Spleen (tissue), 11 donors: ENCODE measurements at regions not wholly inside any gene's neighbourhood (a gene's known extent, or its start where the extent isn't known, plus 50 kb on each side); places are given as distances from the start of the nearest gene placed in this dataset.

Experiments
- DNase-seq: peaks from one replicate; pipeline ENCODE4 v3.0.0-alpha.2; 2020
- H3K27ac ChIP-seq, 8 donors: fragments of 200-600 bp; sonication (generic) in 7 of 8; 1 replicate in 4 of 8; 2 replicates in 4 of 8; pipeline versions ENCODE4 v1.5.0 to v1.8.0; 2016 to 2021; ENCODE audit warnings: inconsistent platforms in 4 of 8, mild to moderate bottlenecking in 4 of 8, moderate library complexity in 1 of 8
- H3K27me3 ChIP-seq, 7 donors: fragments of 200-600 bp; sonication (generic) in 6 of 7; replicated peaks in 1 of 7; 1 replicate in 4 of 7; 2 replicates in 3 of 7; pipeline versions ENCODE4 v1.5.0 to v1.8.0; 2016 to 2021; ENCODE audit warnings: inconsistent platforms in 3 of 7, mild to moderate bottlenecking in 1 of 7
- H3K36me3 ChIP-seq, 6 donors: fragments of 200-600 bp; sonication (generic) in 5 of 6; 1 replicate in 4 of 6; 2 replicates in 2 of 6; pipeline versions ENCODE4 v1.5.0 to v1.8.0; 2016 to 2021; ENCODE audit warnings: inconsistent platforms in 2 of 6
- H3K4me1 ChIP-seq, 6 donors: fragments of 200-600 bp; sonication (generic) in 5 of 6; 1 replicate in 3 of 6; 2 replicates in 3 of 6; pipeline versions ENCODE4 v1.5.0 to v1.8.0; 2016 to 2021; ENCODE audit warnings: inconsistent platforms in 3 of 6
- H3K4me3 ChIP-seq, 8 donors: fragments of 200-600 bp; sonication (generic) in 7 of 8; 1 replicate in 4 of 8; 2 replicates in 4 of 8; pipeline versions ENCODE4 v1.5.0 to v1.8.0; 2016 to 2021; ENCODE audit warnings: inconsistent platforms in 4 of 8, mild to moderate bottlenecking in 4 of 8, moderate library complexity in 2 of 8
- H3K9me3 ChIP-seq, 8 donors: fragments of 200-600 bp; sonication (generic) in 7 of 8; 1 replicate in 4 of 8; 2 replicates in 4 of 8; pipeline versions ENCODE4 v1.5.0 to v1.8.0; 2016 to 2021; ENCODE audit warnings: inconsistent platforms in 4 of 8
- CTCF ChIP-seq, 11 experiments: fragments of 200-600 bp in 7 of 11; fragments of 450-650 bp in 4 of 11; sonication (generic) in 4 of 11; IDR thresholded peaks in 8 of 11; conservative IDR thresholded peaks in 3 of 11; 1 replicate in 7 of 11; 2 replicates in 4 of 11; pipeline versions ENCODE4 v1.4.0 to v1.8.0; 2016 to 2021; ENCODE audit warnings: antibody characterized with exemption in 11 of 11, inconsistent platforms in 4 of 11, mild to moderate bottlenecking in 1 of 11
- POLR2A ChIP-seq, 3 donors: fragments of 450-650 bp; IDR thresholded peaks; one replicate each; pipeline ENCODE4 v1.5.1; 2017; ENCODE audit warnings: antibody characterized with exemption in 3 of 3, mild to moderate bottlenecking in 1 of 3
- POLR2AphosphoS5 ChIP-seq, 3 donors: sonication (generic); formaldehyde crosslinking; IDR thresholded peaks; one replicate each; pipeline ENCODE4 v1.5.1; 2017; ENCODE audit warnings: antibody characterized with exemption in 3 of 3
- WGBS, 5 donors: extraction: QIAGEN DNeasy Blood & Tissue Kit in 3 of 5; methylation state at CpG; one replicate each; pipeline versions ENCODE4 v1.1.5 to v1.1.7; 2013 to 2018; 5-methylcytosine and 5-hydroxymethylcytosine counted together
- intact Hi-C: fragments of 100-400 bp; cut with DNase I; formaldehyde crosslinking; loops from one replicate; pipeline ENCODE4 v1.15.0; 2023; ENCODE audit warnings: low total_unique reads
- donor health status: healthy with polysubstance abuse.
- donor health status: DM: no; HTN: no; CAD: no; lungs with moderate emphysema.
- donor health status: DM: no; HTN: no; CAD: no.
- donor health status: Bipolar disorder and iron deficiency.
- donor health status: healthy.
- donor health status: DM: no; HTN: no; CAD: no.
- donor health status: DM: yes; HTN: yes; CAD: no.

- no peak overlapping the region for H3K4me3 ChIP-seq
- 44 to 68% (median 59%) methylated on average over 5 of the region's 5 CpGs for WGBS, 5 donors
- DNase-seq = no peak
- no peak for TF ChIP-seq POLR2AphosphoS5 (IDR thresholded peaks at IDR 0.05)
- TF ChIP-seq POLR2A (IDR thresholded peaks at IDR 0.05) = no peak
- TF ChIP-seq CTCF (IDR thresholded peaks at IDR 0.05 in 8 of 11, conservative IDR thresholded peaks at IDR 0.05 in 3 of 11) = no peak
- H3K9me3 ChIP-seq = no peaks in the 10 kb centered on the region
- intact Hi-C loops = no loop called here
- H3K4me1 ChIP-seq = no peaks in the 10 kb centered on the region
- no peaks in the 10 kb centered on the region for H3K36me3 ChIP-seq
- H3K27me3 ChIP-seq = no peaks in the 10 kb centered on the region
- H3K27ac ChIP-seq = no peak overlapping the region
These were observed 82.3 kb upstream of the TIAM1 start for GRCh38 chr21:31426235-31426797.

- Histone ChIP-seq H3K4me3 (no peak overlapping the region), H3K27me3 (no peaks in the 10 kb centered on the region), H3K4me1 (no peaks in the 10 kb centered on the region), H3K27ac (no peak overlapping the region), H3K36me3 (no peaks in the 10 kb centered on the region), H3K9me3 (no peaks in the 10 kb centered on the region)
- no peak for DNase-seq
- intact Hi-C loops = no loop called here
- TF ChIP-seq POLR2A (IDR thresholded peaks at IDR 0.05) (no peak), POLR2AphosphoS5 (IDR thresholded peaks at IDR 0.05) (no peak), CTCF (IDR thresholded peaks at IDR 0.05 in 8 of 11, conservative IDR thresholded peaks at IDR 0.05 in 3 of 11) (no peak)
- 78 to 85% (median 81%) methylated on average over 5 of the region's 5 CpGs for WGBS, 5 donors
These were observed 81.1 kb upstream of the TIAM1 start for GRCh38 chr21:31425138-31425537.

- no peak for TF ChIP-seq POLR2AphosphoS5 (IDR thresholded peaks at IDR 0.05)
- no peak for TF ChIP-seq POLR2A (IDR thresholded peaks at IDR 0.05)
- no peak for TF ChIP-seq CTCF (IDR thresholded peaks at IDR 0.05 in 8 of 11, conservative IDR thresholded peaks at IDR 0.05 in 3 of 11)
- intact Hi-C loops = no loop called here
These were observed 80.0 kb upstream of the TIAM1 start for GRCh38 chr21:31424058-31424457.

GRCh38 chr21:31420988-31421387 lies 76.9 kb upstream of the TIAM1 start:
- Histone ChIP-seq H3K4me1 (no peaks in the 10 kb centered on the region), H3K4me3 (no peak overlapping the region), H3K27me3 (no peaks in the 10 kb centered on the region), H3K27ac (no peak overlapping the region), H3K36me3 (no peaks in the 10 kb centered on the region), H3K9me3 (peaks cover 0 to 12% (median 0%) of the 10 kb centered on the region in 8 donors)
- intact Hi-C loops = no loop called here
- TF ChIP-seq POLR2AphosphoS5 (IDR thresholded peaks at IDR 0.05) (no peak), POLR2A (IDR thresholded peaks at IDR 0.05) (no peak), CTCF (IDR thresholded peaks at IDR 0.05 in 8 of 11, conservative IDR thresholded peaks at IDR 0.05 in 3 of 11) (no peak)
- DNase-seq = no peak
- WGBS, 5 donors = 88 to 95% (median 91%) methylated on average over 8 of the region's 8 CpGs

More at GRCh38 chr21:31424058-31424457, 80.0 kb upstream of the TIAM1 start:
- no peak overlapping the region for H3K27ac ChIP-seq
- H3K9me3 ChIP-seq = no peaks in the 10 kb centered on the region
- no peaks in the 10 kb centered on the region for H3K4me1 ChIP-seq
- H3K4me3 ChIP-seq = no peak overlapping the region
- no peaks in the 10 kb centered on the region for H3K36me3 ChIP-seq
- no peaks in the 10 kb centered on the region for H3K27me3 ChIP-seq
- 87 to 93% (median 90%) methylated on average over 6 of the region's 6 CpGs for WGBS, 5 donors
- no peak for DNase-seq
